GM12892 (cell line): ENCODE measurements at regions not wholly inside any gene's neighbourhood (a gene's known extent, or its start where the extent isn't known, plus 50 kb on each side); places are given as distances from the start of the nearest gene placed in this dataset.
"Not testable (repeated sequence)": the region's sequence is repeated elsewhere in the genome, so short reads cannot be mapped to it uniquely, and the experiment has no call there.

Source experiments
- POLR2A ChIP-seq: IDR thresholded peaks from 2 replicates; pipeline ENCODE4 v1.6.1; 2011; ENCODE audit warnings: low read depth, low read length, control low read depth
- POLR2AphosphoS5 ChIP-seq: IDR thresholded peaks from 2 replicates; pipeline ENCODE4 v1.6.1; 2011; ENCODE audit warnings: low read depth, low read length, control low read depth

DNA sequence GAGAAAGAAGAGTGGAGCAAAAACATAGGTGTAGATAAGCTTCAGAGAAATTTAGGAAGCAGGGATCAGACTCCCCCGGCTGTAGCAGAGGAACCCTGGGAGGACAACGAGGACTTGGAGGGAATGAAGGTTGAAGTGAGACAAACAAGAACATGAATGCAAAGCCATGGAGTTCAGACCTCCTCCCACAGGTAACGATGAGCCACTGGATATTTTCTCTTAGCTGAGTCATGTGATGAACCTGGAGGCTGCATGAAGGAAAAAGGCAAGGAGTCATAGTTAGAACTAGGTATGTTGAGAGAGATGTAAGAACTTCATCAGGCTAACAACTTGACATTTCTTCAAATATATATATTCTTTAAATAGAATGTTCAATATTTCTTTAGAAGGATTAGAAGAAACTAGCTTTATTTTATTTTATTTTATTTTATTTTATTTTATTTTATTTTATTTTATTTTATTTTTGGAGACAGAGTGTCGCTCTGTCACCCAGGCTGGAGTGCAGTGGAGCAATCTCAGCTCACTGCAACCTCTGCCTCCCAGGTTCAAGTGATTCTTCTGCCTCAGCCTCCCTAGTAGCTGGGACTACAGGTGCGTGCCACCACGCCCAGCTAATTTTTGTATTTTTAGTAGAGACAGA, 57.7 kb upstream of the RGS1 start:
- TF ChIP-seq POLR2A, POLR2AphosphoS5: not testable (repeated sequence)
